DND-41 (cell line): ENCODE measurements at regions not wholly inside any gene's neighbourhood (a gene's known extent, or its start where the extent isn't known, plus 50 kb on each side); places are given as distances from the start of the nearest gene placed in this dataset.

Experiments used
- ATAC-seq: fragments of 200-7000 bp; cut with Tn5 transposase; 3 replicates; pipeline ENCODE4 v1.9.1; 2021; ENCODE audit warnings: low read depth; ENCODE audit not compliant: insufficient read depth
- DNase-seq: peaks from one replicate; pipeline ENCODE4 v3.0.0-alpha.2; 2020
- H2AFZ ChIP-seq: 2 replicates; pipeline ENCODE4 v1.6.0; 2012; ENCODE audit warnings: low read depth, low read length
- H3K27ac ChIP-seq: 2 replicates; pipeline ENCODE4 v1.5.1; 2012; ENCODE audit warnings: low read length, inconsistent platforms
- H3K27me3 ChIP-seq: fragments of 200-600 bp; sonication (generic); 2 replicates; pipeline ENCODE4 v1.6.0; 2012; ENCODE audit warnings: low read length, mild to moderate bottlenecking, inconsistent platforms; ENCODE audit not compliant: insufficient read depth, poor library complexity
- H3K36me3 ChIP-seq: 2 replicates; pipeline ENCODE4 v1.5.1; 2012; ENCODE audit warnings: low read length, inconsistent platforms; ENCODE audit not compliant: insufficient read depth
- H3K4me1 ChIP-seq: 2 replicates; pipeline ENCODE4 v1.5.1; 2012; ENCODE audit warnings: mild to moderate bottlenecking, low read length; ENCODE audit not compliant: insufficient read depth
- H3K4me2 ChIP-seq: 2 replicates; pipeline ENCODE4 v1.6.0; 2012; ENCODE audit warnings: mild to moderate bottlenecking, moderate library complexity, low read length, inconsistent platforms; ENCODE audit not compliant: insufficient read depth
- H3K4me3 ChIP-seq, 2 experiments: fragments of 200-600 bp in 1 of 2; shearing (Covaris generic) in 1 of 2; 2 replicates each; pipeline ENCODE4 v1.5.1; 2012 to 2016; ENCODE audit warnings: inconsistent platforms in 2 of 2, low read length in 2 of 2, mild to moderate bottlenecking in 2 of 2, low read depth in 1 of 2, moderate library complexity in 1 of 2
- H3K79me2 ChIP-seq: 2 replicates; pipeline ENCODE4 v1.6.0; 2012; ENCODE audit warnings: low read length, inconsistent platforms; ENCODE audit not compliant: insufficient read depth
- H3K9ac ChIP-seq: 2 replicates; pipeline ENCODE4 v1.6.0; 2012; ENCODE audit warnings: low read depth, mild to moderate bottlenecking, inconsistent platforms, low read length, moderate library complexity
- H3K9me3 ChIP-seq: 2 replicates; pipeline ENCODE4 v1.5.1; 2012; ENCODE audit warnings: low read length, moderate library complexity, mild to moderate bottlenecking, inconsistent platforms; ENCODE audit not compliant: insufficient read depth, severe bottlenecking
- H4K20me1 ChIP-seq: 2 replicates; pipeline ENCODE4 v1.6.0; 2012; ENCODE audit warnings: low read length; ENCODE audit not compliant: insufficient read depth
- CTCF ChIP-seq: IDR thresholded peaks from 2 replicates; pipeline ENCODE4 v1.5.1; 2012; ENCODE audit warnings: borderline replicate concordance, low read length, moderate library complexity, mild to moderate bottlenecking; ENCODE audit not compliant: poor library complexity, severe bottlenecking; ENCODE audit errors: extremely low read depth
- EZH2 ChIP-seq: IDR thresholded peaks from 3 replicates; pipeline ENCODE4 v1.6.1; 2012; ENCODE audit warnings: borderline replicate concordance, low read depth, mild to moderate bottlenecking, moderate library complexity, low read length, inconsistent platforms; ENCODE audit not compliant: severe bottlenecking

GRCh38 chr12:75759842-75760572 is 248.6 kb upstream of the KRR1 start:
- H3K27ac ChIP-seq = no peak overlapping the region
- no peak overlapping the region for H3K4me2 ChIP-seq
- no peak overlapping the region for H2AFZ ChIP-seq
- no peaks in the 10 kb centered on the region for H3K27me3 ChIP-seq
- H3K36me3 ChIP-seq = no peaks in the 10 kb centered on the region
- H3K9ac ChIP-seq = no peak overlapping the region
- ATAC-seq = no peak
- H3K9me3 ChIP-seq = no peaks in the 10 kb centered on the region
- H3K4me3 ChIP-seq = no peak overlapping the region
- DNase-seq = no peak
- no peaks in the 10 kb centered on the region for H4K20me1 ChIP-seq
- H3K79me2 ChIP-seq = no peaks in the 10 kb centered on the region
- TF ChIP-seq EZH2 (no peak), CTCF (no peak)
- peaks cover 4% of the 10 kb centered on the region for H3K4me1 ChIP-seq

- H4K20me1 ChIP-seq = no peaks in the 10 kb centered on the region
- no peak overlapping the region for H2AFZ ChIP-seq
- H3K27me3 ChIP-seq = no peaks in the 10 kb centered on the region
- H3K36me3 ChIP-seq = no peaks in the 10 kb centered on the region
- H3K4me2 ChIP-seq = no peak overlapping the region
- H3K9me3 ChIP-seq = no peaks in the 10 kb centered on the region
- DNase-seq (no peak), ATAC-seq (no peak)
- no peak overlapping the region for H3K27ac ChIP-seq
- H3K4me1 ChIP-seq = peaks cover 13% of the 10 kb centered on the region
- no peaks in the 10 kb centered on the region for H3K79me2 ChIP-seq
- no peak overlapping the region for H3K4me3 ChIP-seq
- no peak overlapping the region for H3K9ac ChIP-seq
- TF ChIP-seq CTCF (no peak), EZH2 (no peak)
These were observed 247.8 kb upstream of the KRR1 start for GRCh38 chr12:75759196-75759595.

- no peaks in the 10 kb centered on the region for H3K9me3 ChIP-seq
These were observed 245.4 kb upstream of the KRR1 start for GRCh38 chr12:75756771-75757170.

More at GRCh38 chr12:75756771-75757170, 245.4 kb upstream of the KRR1 start:
- Histone ChIP-seq H3K4me2 (no peak overlapping the region), H3K9ac (no peak overlapping the region), H3K36me3 (no peaks in the 10 kb centered on the region), H3K4me1 (peaks cover 14% of the 10 kb centered on the region), H3K27me3 (no peaks in the 10 kb centered on the region), H2AFZ (no peak overlapping the region), H3K79me2 (no peaks in the 10 kb centered on the region), H3K4me3 (no peak overlapping the region), H4K20me1 (no peaks in the 10 kb centered on the region), H3K27ac (no peak overlapping the region)
- DNase-seq (no peak), ATAC-seq (no peak)
- TF ChIP-seq CTCF (no peak), EZH2 (no peak)
